ENCODE measurements at regions not wholly inside any gene's neighbourhood (a gene's known extent, or its start where the extent isn't known, plus 50 kb on each side); places are given as distances from the start of the nearest gene placed in this dataset.
"Not testable (repeated sequence)": the region's sequence is repeated elsewhere in the genome, so short reads cannot be mapped to it uniquely, and the experiment has no call there.

DNA sequence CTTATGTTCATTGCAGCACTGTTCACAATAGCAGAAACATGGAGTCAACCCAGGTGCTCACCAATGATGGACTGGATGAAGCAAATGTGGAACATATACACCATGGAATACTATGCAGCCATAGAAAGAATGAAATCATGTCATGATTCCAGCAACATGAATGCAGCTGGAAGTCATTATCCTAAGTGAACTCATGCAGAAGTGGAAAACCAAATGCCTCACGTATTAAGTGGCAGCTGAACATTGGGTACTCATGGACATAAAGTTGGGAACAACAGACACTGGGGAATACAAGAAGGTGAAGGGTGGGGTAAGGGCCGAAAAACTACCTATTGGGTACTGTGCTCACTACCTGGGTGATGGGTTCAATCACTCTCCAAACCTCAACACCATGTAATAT, 915.9 kb downstream of the UQCRFS1 start:
- DNase-seq: no peak

DNA sequence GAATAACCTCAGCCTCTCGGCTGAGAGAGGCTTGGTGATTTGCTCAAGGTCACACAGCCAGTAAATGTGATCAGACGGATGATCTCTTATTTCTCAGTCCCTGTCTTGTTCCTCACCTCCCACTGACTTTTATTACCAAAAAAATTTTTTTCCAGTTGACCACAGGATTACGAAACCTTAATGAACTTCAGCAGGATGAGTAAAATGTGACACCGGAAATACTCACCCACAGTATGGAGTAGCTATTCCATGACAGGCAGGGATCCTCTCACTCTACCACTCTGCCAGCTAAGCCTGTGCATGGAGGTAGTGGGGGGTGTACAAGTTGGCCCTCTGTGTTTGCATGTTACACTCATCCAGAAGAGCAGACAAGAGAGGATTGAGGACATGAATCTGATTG, 916.4 kb downstream of the UQCRFS1 start:
- DNase-seq: no peak

DNA sequence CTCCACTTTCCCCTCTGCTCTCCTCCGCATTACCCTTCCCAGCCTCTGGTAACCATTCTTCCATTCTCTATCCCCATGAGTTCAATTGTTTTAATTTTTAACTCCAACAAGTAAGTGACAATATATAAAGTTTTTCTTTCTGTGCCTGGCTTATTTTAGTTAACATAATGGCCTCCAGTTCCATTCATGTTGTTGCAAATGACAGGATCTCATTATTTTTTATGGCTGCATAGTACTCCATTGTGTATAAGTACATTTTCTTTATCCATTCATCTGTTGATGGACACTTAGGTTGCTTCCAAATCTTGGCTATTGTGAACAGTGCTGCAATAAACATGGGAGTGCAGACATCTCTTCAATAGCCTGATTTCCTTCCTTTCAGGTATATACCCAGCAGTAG, 918.0 kb downstream of the UQCRFS1 start:
- DNase-seq: not testable (repeated sequence)

- DNase-seq: no peak
These were observed 918.6 kb downstream of the UQCRFS1 start for GRCh38 chr19:28294395-28294794.

DNA sequence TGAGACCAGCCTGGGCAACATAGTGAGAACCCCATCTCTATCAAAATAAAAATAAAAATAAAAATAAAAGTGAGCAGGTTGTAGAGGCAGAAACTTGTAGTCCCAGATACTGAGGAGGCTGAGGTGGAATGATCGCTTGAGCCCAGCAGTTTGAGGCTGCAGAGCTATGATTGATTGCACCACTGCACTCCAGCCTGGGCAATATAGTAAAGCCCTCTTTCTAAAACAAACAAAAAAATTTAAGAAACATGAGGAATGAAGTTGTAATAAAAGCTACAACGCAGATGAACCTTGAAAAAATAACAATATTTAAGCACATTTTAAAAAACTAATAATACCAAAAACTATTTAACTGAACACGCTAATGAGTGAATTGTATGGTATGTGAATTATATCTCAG, 919.3 kb downstream of the UQCRFS1 start:
- DNase-seq: no peak

GRCh38 chr19:28292822-28293500, 920.0 kb downstream of the UQCRFS1 start:
- no peak for DNase-seq

- DNase-seq: no peak
These were observed 921.1 kb downstream of the UQCRFS1 start for GRCh38 chr19:28291874-28292273.

- DNase-seq: no peak
These were observed 921.8 kb downstream of the UQCRFS1 start for GRCh38 chr19:28290963-28291657.

DNA sequence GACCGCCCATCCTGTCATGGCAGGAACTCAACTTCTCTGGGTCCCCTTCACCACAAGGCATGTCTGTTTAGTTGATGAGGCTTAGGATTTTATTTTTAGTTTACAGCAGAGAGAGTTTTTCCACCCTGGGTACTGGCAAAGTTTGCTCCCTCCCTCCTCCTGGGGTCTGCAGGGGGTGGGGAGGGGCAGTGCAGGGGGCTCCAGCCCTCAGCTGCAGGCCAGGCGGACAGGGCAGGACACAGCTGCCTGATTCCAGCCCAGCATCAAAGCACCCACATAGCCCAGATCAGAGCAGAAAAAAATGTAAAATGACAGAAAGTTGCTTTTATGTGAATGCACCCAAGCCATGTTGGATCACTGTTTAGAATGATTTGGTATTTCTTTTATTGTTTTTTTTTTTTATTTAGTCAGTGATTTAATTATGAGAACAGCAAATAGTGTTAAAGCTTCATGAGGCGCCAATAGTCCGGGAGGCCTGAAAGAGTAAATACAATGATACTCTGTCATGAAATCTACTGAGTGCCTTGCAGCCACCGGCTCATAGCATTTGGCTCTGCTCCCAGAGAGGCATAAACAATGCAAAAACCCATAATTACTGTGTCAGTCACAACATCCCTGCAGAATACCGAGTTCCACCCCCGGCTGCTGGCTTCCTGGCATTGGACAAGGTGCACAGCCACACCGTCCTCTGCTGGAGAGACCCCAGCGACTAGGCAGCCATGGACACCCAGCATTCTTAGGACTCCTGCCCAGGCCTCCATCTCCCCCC, 923.5 kb downstream of the UQCRFS1 start:
- DNase-seq: peak; percentile 72

GRCh38 chr19:28288572-28289264, 924.2 kb downstream of the UQCRFS1 start:
- DNase-seq: no peak

DNA sequence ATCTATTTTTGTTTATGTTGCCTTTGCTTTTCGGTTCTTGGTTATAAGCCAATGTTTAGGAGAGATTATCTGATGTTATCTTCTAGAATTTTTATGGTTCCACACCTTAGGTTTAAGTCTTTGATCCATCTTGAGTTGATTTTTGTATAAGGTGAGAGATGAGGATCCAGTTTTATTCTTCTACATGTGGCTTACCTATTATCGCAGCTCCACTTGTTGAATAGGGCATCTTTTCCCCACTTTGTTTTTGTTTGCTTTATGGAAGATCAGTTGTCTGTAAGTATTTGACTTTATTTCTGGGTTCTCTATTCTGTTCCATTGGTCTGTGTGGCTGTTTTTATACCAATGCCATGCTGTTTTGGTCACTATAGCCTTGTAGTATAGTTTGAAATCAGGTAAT, 927.0 kb downstream of the UQCRFS1 start:
- DNase-seq: no peak

- DNase-seq: no peak
These were observed 927.9 kb downstream of the UQCRFS1 start for GRCh38 chr19:28285078-28285477.

DNA sequence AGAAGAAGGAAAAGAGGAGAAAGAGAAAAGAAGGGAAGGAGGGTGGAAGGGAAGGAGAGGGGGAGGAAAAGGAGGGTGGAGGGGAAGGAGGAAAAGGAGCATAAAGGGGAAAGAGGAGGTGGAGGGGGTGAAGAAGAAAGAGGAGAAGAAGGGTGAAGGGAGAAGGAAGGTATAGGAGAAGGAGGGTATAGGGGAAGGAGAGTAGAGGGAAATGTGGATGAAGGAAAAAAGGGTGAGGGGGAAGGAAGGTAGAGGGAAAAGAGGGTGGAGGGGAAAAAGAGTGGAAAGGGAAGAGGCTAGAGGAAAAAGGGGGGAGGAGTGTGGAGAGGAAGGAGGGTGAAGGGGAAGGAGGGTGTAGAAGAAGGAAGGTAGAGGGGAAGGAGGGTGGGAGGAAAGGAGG, 928.6 kb downstream of the UQCRFS1 start:
- no peak for DNase-seq

DNA sequence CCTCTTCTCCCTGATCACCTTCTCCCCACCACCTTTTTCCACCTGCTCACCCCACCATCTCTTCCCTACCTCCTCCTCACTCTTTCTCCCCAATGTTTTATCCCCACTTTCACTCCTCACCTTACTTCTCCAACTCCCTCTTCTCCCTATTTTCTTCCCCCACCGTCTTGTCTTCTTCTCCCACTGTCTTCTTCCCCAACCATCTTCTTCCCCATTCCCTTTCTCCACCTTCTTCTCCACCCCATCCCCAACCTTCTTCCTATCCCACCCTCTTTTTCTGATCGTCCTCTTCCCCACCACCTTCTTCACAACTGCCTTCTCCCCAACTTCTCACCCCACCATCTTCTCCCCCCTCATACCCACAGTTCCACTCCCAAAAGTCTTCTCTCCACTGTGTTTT, 929.4 kb downstream of the UQCRFS1 start:
- DNase-seq: no peak

DNA sequence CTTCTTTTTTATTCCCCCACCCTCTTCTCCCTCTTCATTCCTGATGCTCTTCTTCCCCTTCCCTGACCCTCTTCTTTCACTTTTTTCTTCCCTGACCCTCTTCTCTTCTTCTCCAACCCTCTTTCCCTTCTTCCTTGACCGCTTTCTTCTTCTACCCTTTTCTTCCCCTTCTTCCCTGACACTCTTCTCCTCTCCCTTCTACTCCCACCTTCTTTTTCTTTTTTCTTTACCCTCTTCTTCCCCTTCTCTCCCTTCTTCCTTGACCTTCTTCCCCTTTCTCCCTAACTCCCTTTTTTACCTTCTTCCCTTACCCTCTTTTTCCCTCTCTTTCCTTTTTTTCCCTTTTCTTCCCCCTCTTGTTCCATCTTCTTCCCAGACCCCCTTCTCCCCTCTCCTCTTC, 931.3 kb downstream of the UQCRFS1 start:
- no peak for DNase-seq

- DNase-seq: no peak
These were observed 948.4 kb downstream of the UQCRFS1 start for GRCh38 chr19:28264556-28264955.

GRCh38 chr19:28258829-28259228, 954.1 kb downstream of the UQCRFS1 start:
- DNase-seq: no peak

DNA sequence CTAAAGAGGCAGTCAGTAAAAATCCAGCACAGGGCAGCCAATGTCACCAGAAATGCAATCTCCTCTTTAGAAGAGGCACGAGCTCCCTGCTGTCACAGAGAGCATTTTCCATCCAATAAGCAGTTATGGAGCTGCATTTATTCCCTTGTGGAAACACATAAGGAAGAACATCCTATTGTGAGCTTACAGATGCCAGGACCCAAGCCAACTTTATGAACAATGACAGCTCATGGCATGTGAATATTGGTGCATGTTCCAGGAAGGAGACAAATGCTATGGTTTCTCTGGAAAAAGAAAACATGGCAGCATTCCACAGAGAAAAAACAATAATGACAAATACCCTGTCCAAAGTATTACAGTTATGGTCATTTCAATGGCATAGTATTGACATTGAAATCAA, 955.6 kb downstream of the UQCRFS1 start:
- DNase-seq: no peak

DNA sequence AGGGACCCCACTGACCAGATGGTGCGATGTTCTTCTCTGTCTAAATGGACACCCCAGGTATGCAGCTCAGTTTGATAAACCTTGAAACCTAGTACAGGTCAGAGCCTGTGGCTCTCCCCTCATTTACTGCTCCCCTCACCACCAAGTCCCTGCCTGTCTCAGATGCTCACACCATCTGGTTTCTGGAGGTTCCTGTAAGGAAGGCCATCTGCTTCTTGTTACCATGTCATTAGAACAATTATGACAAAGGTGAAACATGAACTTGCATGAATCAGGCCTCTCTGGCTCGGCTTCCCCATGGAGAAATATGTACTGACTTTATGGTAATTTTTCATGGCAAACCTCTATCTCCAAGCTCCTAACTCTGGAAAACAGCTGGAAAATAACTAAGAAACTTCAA, 965.7 kb downstream of the UQCRFS1 start:
- no peak for DNase-seq

- no peak for DNase-seq
These were observed 967.0 kb downstream of the UQCRFS1 start for GRCh38 chr19:28245937-28246336.

DNA sequence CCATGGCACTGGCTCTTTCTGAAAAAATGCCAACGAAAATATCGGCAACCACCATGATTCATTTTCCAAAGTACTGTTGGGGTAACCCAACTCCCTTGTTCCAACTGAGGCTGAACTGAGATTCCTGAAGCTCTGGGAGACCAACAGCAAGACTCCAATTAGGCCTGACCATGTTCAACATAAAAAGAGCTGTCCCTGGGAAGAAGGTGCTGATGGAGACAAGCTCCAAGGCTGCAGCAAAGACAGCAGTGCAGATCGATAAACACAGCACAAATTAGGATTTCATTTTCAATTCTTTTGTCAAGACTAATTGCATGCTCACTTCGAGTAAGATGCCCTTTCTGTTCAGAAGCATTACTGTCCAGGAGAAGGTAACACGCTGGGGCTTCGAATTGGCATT, 968.0 kb downstream of the UQCRFS1 start:
- no peak for DNase-seq

DNA sequence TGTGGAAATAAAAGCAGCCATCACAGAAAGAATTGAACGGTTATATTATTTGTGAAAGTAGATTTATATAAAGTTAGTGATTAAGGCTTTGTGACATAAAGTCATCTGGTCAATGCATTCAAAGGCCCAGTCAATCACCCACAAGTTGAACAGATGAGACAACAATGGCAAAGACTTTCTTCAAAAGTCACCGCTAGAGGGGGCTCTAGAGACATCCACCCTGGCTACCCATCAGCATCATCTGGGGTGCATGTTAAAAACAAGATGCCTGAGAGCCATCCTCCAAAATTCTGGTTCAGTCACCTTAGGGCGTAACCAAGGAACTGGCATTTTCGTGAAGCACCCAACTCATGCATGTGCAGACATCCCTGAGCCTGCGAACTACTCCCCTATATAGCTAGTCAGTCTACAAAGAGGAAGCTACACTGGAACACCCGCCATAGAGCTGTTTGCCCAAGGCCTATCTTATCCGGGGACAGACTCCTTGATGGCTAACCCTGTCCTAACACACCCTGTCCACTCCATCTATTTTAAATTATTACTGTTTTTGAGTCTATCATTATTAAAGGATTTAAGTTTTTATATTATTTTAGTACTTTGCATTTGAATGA, 970.5 kb downstream of the UQCRFS1 start:
- DNase-seq: no peak

GRCh38 chr19:28239270-28239669, 973.7 kb downstream of the UQCRFS1 start:
- no peak for DNase-seq
